RKO (cell line): ENCODE measurements at regions not wholly inside any gene's neighbourhood (a gene's known extent, or its start where the extent isn't known, plus 50 kb on each side); places are given as distances from the start of the nearest gene placed in this dataset.

ENCODE experiments used
- DNase-seq: peaks from one replicate; pipeline ENCODE4 v3.0.0-alpha.2; 2016; ENCODE audit warnings: low spot score

DNA sequence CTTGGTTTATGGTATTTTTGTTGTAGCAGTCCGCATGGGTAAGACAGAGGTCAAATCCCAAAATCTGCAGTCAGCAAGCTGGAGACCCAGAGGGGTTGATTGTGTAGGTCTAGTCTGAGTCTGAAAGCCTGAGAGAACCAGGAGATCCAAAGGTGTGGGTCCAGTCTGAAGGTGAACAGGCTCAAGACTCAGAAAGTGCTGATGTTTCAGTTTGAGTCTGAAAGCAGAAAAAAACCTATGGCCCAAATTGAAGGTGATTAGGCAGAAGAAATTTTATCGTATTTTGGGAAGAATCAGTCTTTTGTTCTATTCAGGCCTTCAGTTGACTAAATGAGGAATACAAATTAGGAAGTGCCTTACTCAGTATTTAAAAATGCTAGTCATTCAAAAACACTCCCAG lies 807.8 kb upstream of the FOXG1 start:
- DNase-seq = no peak

DNA sequence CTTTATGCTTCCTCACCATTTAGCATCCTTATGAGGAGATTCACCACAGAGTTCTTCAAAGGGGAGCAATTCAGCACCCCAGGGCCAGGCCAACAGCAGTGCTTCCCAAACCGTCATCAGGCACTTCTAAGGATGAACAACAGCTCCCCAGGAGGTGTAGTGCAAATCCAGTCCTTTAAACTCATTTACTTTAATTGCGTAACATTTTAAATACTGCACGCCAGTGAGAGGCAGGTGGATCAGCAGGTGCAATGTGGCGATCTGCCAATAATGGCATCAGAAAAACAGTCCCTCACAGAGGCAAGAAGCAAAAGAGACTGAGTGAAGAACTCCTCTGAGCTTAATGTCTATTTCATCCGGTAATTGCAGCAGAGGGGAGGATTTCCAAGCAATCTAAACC lies 770.9 kb upstream of the FOXG1 start:
- no peak for DNase-seq

GRCh38 chr14:28001002-28001401 lies 765.6 kb upstream of the FOXG1 start:
- no peak for DNase-seq

GRCh38 chr14:28012629-28013415 lies 753.8 kb upstream of the FOXG1 start:
- DNase-seq = peak; percentile 1

- DNase-seq = no peak
Measured at GRCh38 chr14:28020112-28020511, 746.5 kb upstream of the FOXG1 start.

DNA sequence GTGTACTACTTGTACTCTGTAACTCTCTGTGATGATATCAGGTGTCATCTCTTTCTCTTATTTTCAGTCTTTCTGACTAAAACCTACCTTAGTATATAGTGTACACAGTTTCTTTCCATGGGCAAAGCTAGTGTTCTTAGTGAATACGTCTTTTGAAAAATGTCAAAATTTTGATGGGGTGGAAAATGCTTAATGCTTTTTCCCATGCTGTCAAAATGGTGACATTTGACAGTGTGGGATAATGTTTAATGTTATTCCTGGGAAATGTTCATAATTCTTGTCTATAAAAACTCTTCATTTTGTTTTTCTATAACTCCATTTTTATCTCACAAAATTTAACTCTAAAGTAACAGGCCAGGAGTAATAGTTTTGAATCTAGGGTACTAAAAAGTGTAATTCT lies 742.7 kb upstream of the FOXG1 start:
- DNase-seq = no peak

- no peak for DNase-seq
Measured at GRCh38 chr14:28052251-28052650, 714.3 kb upstream of the FOXG1 start.

- DNase-seq = no peak
Measured at GRCh38 chr14:28055008-28055407, 711.6 kb upstream of the FOXG1 start.

DNA sequence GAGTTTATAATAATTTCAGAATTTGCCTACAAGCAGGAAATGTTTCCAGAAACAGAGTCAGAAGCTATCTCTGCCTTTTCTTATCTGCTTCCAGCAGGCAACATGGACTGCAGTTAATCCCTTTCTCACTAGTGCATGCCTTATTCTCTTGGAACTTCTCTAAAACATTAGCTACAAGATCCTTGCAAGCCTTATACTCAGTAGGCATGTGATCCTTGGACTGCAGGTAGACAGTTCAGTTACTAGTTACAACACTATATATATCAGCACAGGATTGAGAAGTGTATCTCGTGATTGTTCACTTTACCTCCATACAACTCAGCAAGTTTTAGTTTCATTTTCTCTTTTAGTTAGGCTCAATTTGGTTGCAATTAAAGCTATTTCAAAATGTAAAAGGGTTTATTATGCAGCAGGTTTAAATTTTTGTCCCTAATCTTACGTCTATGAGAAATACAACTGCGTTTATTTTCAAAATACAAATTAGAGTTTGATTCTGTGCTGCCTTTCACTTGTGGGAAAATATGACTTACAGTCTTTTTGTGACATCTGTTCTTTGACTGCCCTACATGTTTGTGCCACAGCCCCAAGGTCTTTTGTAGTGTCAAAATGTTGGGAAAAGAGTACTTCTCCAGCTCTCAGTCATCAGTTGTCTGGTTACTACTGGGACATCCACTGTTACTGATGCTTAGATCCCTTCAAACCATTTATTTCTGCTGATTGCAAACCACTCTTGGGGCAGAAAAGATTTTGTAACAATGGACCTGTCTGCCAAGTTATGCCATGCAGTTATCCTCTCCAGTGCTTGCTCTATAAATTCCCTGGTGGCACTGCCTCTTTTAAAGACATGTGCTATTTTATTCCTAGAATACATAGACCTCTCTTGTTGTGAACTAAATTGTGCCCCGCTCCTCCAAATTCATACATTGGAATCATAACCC lies 709.0 kb upstream of the FOXG1 start:
- DNase-seq = no peak

DNA sequence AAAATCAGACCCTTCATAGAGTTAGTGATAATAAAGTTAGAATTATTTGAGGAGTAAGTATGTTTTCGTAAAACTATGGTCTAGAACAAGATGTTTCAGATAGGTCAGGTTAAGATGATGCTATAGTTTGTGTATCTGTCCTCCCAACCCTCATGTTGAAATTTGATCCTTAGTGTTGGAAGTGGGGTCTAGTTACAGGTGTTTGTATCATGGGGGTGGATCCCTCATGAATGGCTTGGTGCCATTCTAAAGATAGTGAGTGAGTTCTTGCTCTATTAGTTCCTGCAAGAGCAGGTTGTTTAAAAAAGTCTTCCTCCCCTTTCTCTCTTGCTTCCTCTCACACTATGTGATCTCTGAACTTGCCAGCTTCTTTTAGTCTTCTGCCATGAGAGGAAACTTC lies 707.3 kb upstream of the FOXG1 start:
- DNase-seq = no peak

GRCh38 chr14:28061006-28061405 lies 705.6 kb upstream of the FOXG1 start:
- no peak for DNase-seq

GRCh38 chr14:28077021-28077420 lies 689.6 kb upstream of the FOXG1 start:
- no peak for DNase-seq

DNA sequence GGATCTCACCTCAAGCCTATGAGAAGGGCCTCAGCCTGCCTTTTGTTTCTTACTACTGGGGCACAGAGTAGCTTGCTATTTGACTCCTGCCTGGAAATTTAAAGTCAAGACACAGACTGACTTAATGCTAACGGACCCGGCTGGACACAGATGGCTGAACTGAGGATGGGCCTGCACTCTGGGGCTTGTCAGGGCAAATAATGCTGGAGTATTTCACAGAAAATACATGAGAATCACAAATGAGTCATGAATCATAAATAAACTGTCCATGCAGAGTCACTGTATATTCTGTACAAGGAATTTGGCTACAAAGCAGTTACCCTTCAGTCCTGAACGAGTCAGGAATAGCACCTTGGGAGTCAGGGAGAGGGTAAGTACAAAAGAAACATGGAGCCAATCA lies 683.2 kb upstream of the FOXG1 start:
- no peak for DNase-seq

GRCh38 chr14:28088125-28088524 lies 678.5 kb upstream of the FOXG1 start:
- DNase-seq = no peak

DNA sequence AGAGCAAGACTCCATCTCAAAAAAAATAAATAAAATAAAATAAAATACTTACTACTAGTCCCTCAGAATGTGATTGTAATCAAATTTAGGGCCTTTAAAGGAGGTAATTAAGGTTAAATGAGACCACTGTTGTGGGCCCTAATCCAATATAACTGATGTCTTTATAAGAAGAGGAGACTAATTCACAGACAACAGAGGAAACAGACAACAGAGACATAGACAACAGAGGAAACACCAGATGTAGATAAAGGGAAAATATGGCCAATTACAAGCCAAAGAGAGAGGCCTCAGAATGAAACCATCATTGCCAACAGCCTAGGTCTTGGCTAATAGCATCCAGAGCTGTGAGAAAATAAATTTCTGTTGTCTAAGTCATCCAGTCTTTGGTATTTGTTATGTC lies 669.0 kb upstream of the FOXG1 start:
- no peak for DNase-seq

GRCh38 chr14:28098856-28099255 lies 667.7 kb upstream of the FOXG1 start:
- DNase-seq = no peak

- DNase-seq = no peak
Measured at GRCh38 chr14:28102001-28102400, 664.6 kb upstream of the FOXG1 start.

GRCh38 chr14:28102814-28103213 lies 663.8 kb upstream of the FOXG1 start:
- DNase-seq = peak; percentile 45

GRCh38 chr14:28113311-28113710 lies 653.3 kb upstream of the FOXG1 start:
- no peak for DNase-seq

DNA sequence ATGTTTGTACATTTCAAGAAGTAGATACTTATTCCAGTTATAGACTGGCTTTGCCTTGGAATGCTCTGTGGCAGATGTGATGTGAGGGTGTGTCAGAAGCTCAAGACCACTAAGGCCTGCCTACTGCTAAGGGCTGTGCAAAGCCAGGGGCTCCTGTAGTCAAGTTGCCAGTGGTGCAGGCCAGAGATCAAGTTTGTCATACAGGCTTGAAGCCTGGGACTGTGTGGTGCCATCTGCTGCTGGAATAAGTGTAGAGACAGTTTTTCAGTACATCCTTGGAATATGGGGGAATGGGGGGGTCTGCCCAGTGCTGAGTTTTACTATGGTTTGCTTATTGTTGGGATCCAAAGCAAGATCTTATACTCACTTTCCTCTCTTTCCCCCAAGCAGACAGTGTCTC lies 649.9 kb upstream of the FOXG1 start:
- no peak for DNase-seq

- no peak for DNase-seq
Measured at GRCh38 chr14:28119849-28120248, 646.7 kb upstream of the FOXG1 start.

- DNase-seq = no peak
Measured at GRCh38 chr14:28120391-28120790, 646.2 kb upstream of the FOXG1 start.
